Vagina (tissue), 2 donors: ENCODE measurements at regions not wholly inside any gene's neighbourhood (a gene's known extent, or its start where the extent isn't known, plus 50 kb on each side); places are given as distances from the start of the nearest gene placed in this dataset.
"Not testable (repeated sequence)": the region's sequence is repeated elsewhere in the genome, so short reads cannot be mapped to it uniquely, and the experiment has no call there.

Experiments
- POLR2A ChIP-seq, 2 donors: fragments of 450-650 bp; IDR thresholded peaks; one replicate each; pipeline ENCODE4 v1.6.1; 2017; ENCODE audit warnings: antibody characterized with exemption in 2 of 2, mild to moderate bottlenecking in 2 of 2, moderate library complexity in 2 of 2
- TF ChIP-seq, protein P1 (sequence below), 3 experiments: fragments of 450-650 bp in 2 of 3; fragments of 200-600 bp in 1 of 3; sonication (generic) in 1 of 3; IDR thresholded peaks; one replicate each; pipeline ENCODE4 v1.5.1; 2017 to 2019; ENCODE audit warnings: antibody characterized with exemption in 3 of 3, mild to moderate bottlenecking in 2 of 3, moderate library complexity in 2 of 3

DNA sequence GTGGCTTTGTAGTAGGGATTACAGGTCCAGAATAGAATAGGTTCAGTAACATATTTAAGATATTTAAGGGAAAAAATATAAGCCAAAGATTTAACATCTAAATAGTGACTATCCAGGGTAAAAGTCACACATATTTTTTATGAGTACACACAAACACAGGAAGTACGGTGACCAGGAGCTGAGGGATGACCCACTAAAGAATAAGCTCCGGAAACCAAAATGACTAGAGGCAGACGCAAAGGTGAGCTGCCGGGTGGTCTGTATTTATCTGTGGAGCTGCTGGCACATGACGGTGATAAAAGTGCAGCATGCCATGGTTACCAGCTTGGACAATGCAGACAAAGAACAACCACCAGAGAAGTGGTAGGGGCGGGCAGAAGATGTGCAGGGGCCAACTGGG lies 73.9 kb upstream of the FBXO28 start:
- TF ChIP-seq POLR2A (IDR thresholded peaks at IDR 0.05) = not testable (repeated sequence)
- TF ChIP-seq, protein P1, sequence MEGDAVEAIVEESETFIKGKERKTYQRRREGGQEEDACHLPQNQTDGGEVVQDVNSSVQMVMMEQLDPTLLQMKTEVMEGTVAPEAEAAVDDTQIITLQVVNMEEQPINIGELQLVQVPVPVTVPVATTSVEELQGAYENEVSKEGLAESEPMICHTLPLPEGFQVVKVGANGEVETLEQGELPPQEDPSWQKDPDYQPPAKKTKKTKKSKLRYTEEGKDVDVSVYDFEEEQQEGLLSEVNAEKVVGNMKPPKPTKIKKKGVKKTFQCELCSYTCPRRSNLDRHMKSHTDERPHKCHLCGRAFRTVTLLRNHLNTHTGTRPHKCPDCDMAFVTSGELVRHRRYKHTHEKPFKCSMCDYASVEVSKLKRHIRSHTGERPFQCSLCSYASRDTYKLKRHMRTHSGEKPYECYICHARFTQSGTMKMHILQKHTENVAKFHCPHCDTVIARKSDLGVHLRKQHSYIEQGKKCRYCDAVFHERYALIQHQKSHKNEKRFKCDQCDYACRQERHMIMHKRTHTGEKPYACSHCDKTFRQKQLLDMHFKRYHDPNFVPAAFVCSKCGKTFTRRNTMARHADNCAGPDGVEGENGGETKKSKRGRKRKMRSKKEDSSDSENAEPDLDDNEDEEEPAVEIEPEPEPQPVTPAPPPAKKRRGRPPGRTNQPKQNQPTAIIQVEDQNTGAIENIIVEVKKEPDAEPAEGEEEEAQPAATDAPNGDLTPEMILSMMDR (IDR thresholded peaks at IDR 0.05) = not testable (repeated sequence)
